A549 (cell line): ENCODE measurements at regions not wholly inside any gene's neighbourhood (a gene's known extent, or its start where the extent isn't known, plus 50 kb on each side); places are given as distances from the start of the nearest gene placed in this dataset.

Experiments used
- CTCF ChIP-seq: fragments of >200 bp; sonication (Bioruptor Twin); formaldehyde crosslinking; IDR thresholded peaks from 3 replicates; pipeline ENCODE4 v1.5.1; 2016
- MYC ChIP-seq: IDR thresholded peaks from 2 replicates; pipeline ENCODE4 v1.6.1; 2012; ENCODE audit warnings: mild to moderate bottlenecking, inconsistent platforms, low read length, improper control_type of control experiment, borderline replicate concordance

GRCh38 chr6:45822246-45822812 is 193.3 kb downstream of the CLIC5 start:
- TF ChIP-seq CTCF (no peak), MYC (no peak)
